K562 (cell line): ENCODE measurements at regions not wholly inside any gene's neighbourhood (a gene's known extent, or its start where the extent isn't known, plus 50 kb on each side); places are given as distances from the start of the nearest gene placed in this dataset.
A peak's percentile ranks its signal among the peaks of the same experiment; 100 is the strongest.

Experiments
- ARID4B ChIP-seq: sonication (generic); formaldehyde crosslinking; IDR thresholded peaks from 2 replicates; pipeline ENCODE4 v1.8.0; 2022; ENCODE audit warnings: mild to moderate bottlenecking, missing genetic modification reagents
- ATF1 ChIP-seq, 2 experiments: fragments of 450-650 bp in 1 of 2; IDR thresholded peaks; 2 replicates each; pipeline ENCODE4 v1.6.1; 2016; ENCODE audit warnings: missing compliant biosample characterization in 1 of 2, missing genetic modification characterization in 1 of 2
- BCLAF1 ChIP-seq, 2 experiments: fragments of 450-650 bp in 1 of 2; IDR thresholded peaks; 2 replicates each; pipeline ENCODE4 v1.6.1; 2011 to 2017; ENCODE audit warnings: low read depth in 2 of 2, antibody characterized with exemption in 1 of 2, borderline replicate concordance in 1 of 2, low read length in 1 of 2, mild to moderate bottlenecking in 1 of 2, mixed read lengths in 1 of 2; ENCODE audit not compliant: control insufficient read depth in 1 of 2
- CBFA2T2 ChIP-seq: fragments of 450-650 bp; conservative IDR thresholded peaks from 2 replicates; pipeline ENCODE4 v1.6.1; 2017; ENCODE audit warnings: mild to moderate bottlenecking
- KLF10 ChIP-seq: fragments of 250-450 bp; sonication (Bioruptor Pico); IDR thresholded peaks from 2 replicates; pipeline ENCODE4 v1.6.1; 2021; ENCODE audit warnings: matching md5 sums
- MEF2D ChIP-seq: conservative IDR thresholded peaks from 2 replicates; pipeline ENCODE4 v1.6.1; 2016; ENCODE audit warnings: low read depth, missing genetic modification characterization, missing compliant biosample characterization
- NFATC3 ChIP-seq: fragments of 450-650 bp; IDR thresholded peaks from 2 replicates; pipeline ENCODE4 v1.6.1; 2017; ENCODE audit warnings: mild to moderate bottlenecking
- PHTF2 ChIP-seq: fragments of 250-450 bp; sonication (Bioruptor Pico); IDR thresholded peaks from 2 replicates; pipeline ENCODE4 v1.5.0; 2021; ENCODE audit warnings: mild to moderate bottlenecking
- SIX5 ChIP-seq, 2 experiments: IDR thresholded peaks; 2 replicates each; pipeline ENCODE4 v1.6.1; 2011; ENCODE audit warnings: low read length in 2 of 2, borderline replicate concordance in 1 of 2, low read depth in 1 of 2, mild to moderate bottlenecking in 1 of 2, moderate library complexity in 1 of 2; ENCODE audit not compliant: insufficient read depth in 1 of 2
- SMARCA4 ChIP-seq: fragments of 450-650 bp; IDR thresholded peaks from 2 replicates; pipeline ENCODE4 v1.6.1; 2016
- STAT6 ChIP-seq: sonication (generic); formaldehyde crosslinking; IDR thresholded peaks from 2 replicates; pipeline ENCODE4 v1.8.1; 2023; ENCODE audit warnings: mild to moderate bottlenecking, missing genetic modification reagents
- ZNF274 ChIP-seq: IDR thresholded peaks from 2 replicates; pipeline ENCODE4 v1.6.1; 2011; ENCODE audit warnings: low read depth, mild to moderate bottlenecking, low read length, moderate library complexity, borderline replicate concordance
- ZNF512 ChIP-seq: IDR thresholded peaks from 2 replicates; pipeline ENCODE4 v1.6.1; 2016; ENCODE audit warnings: missing genetic modification characterization, missing compliant biosample characterization
- ZSCAN32 ChIP-seq: fragments of 450-650 bp; formaldehyde crosslinking; IDR thresholded peaks from 2 replicates; pipeline ENCODE4 v1.4.0; 2020; ENCODE audit warnings: mild to moderate bottlenecking, moderate library complexity

- TF ChIP-seq ARID4B = peak; percentile 35; the same call in 1 of the 2 replicates
- TF ChIP-seq ATF1 (CRISPR knock-in tag; IDR thresholded peaks at IDR 0.05) = no peak
- TF ChIP-seq ATF1 (tag; IDR thresholded peaks at IDR 0.05) = peak; percentile 33
- TF ChIP-seq MEF2D (tag) = peak; percentile 49; the same call in 1 of the 2 replicates
- TF ChIP-seq CBFA2T2 = peak; percentile 99
- peak in 1 of 2 experiments; percentile 19; a peak in 1 of 4 replicates for TF ChIP-seq SIX5 (IDR thresholded peaks at IDR 0.05; ENCODE audit: borderline replicate concordance in 1 of 2, insufficient read depth in 1 of 2, low read depth in 1 of 2, low read length in 2 of 2)
- TF ChIP-seq ZNF512 = no peak
- peak; percentile 68; the same call in 1 of the 2 replicates for TF ChIP-seq NFATC3
- TF ChIP-seq ZNF274 = peak; percentile 53; the same call in 1 of the 2 replicates
- TF ChIP-seq BCLAF1 (IDR thresholded peaks at IDR 0.05; ENCODE audit: borderline replicate concordance in 1 of 2, control insufficient read depth in 1 of 2, low read depth in 2 of 2, low read length in 1 of 2) = 0 out of 4 replicates have a peak, but pooled peaks of 1 of the 2 experiments have one; percentile 67
- TF ChIP-seq KLF10 (CRISPR knock-in tag) = no peak
- TF ChIP-seq SMARCA4 = peak; percentile 99
- no peak for TF ChIP-seq ZSCAN32 (CRISPR knock-in tag)
- TF ChIP-seq PHTF2 (CRISPR knock-in tag) = no peak
- TF ChIP-seq STAT6 (CRISPR knock-in tag) = no peak
These were observed 66.5 kb upstream of the PIM1 start (continued) for GRCh38 chr6:37103169-37104039.
